Neural crest cell (in vitro differentiated cells): ENCODE measurements at regions not wholly inside any gene's neighbourhood (a gene's known extent, or its start where the extent isn't known, plus 50 kb on each side); places are given as distances from the start of the nearest gene placed in this dataset.
"Not testable (repeated sequence)": the region's sequence is repeated elsewhere in the genome, so short reads cannot be mapped to it uniquely, and the experiment has no call there.

Source experiments
- DNase-seq: peaks from one replicate; pipeline ENCODE4 v3.0.0; 2021; ENCODE audit warnings: low read depth, mixed read lengths, low spot score
- H3K27ac Mint-ChIP-seq: one replicate; pipeline ENCODE4 v1.8.0; 2021; ENCODE audit warnings: mild to moderate bottlenecking, mixed read lengths; ENCODE audit not compliant: unreplicated experiment
- H3K27me3 Mint-ChIP-seq: 2 replicates; pipeline ENCODE4 v1.8.0; 2021; ENCODE audit warnings: low read depth, mild to moderate bottlenecking, mixed read lengths
- H3K36me3 Mint-ChIP-seq: 2 replicates; pipeline ENCODE4 v1.8.0; 2021; ENCODE audit warnings: low read depth, mild to moderate bottlenecking, mixed read lengths
- H3K4me1 Mint-ChIP-seq: 2 replicates; pipeline ENCODE4 v1.8.0; 2021; ENCODE audit warnings: mixed read lengths
- H3K4me3 Mint-ChIP-seq: one replicate; pipeline ENCODE4 v1.8.0; 2021; ENCODE audit warnings: mild to moderate bottlenecking, mixed read lengths
- H3K9me3 Mint-ChIP-seq: 2 replicates; pipeline ENCODE4 v1.8.0; 2021; ENCODE audit warnings: mixed read lengths
- CTCF ChIP-seq: fragments of 200-600 bp; sonication (generic); conservative IDR thresholded peaks from 2 replicates; pipeline ENCODE4 v1.5.0; 2021; ENCODE audit warnings: antibody characterized with exemption, mild to moderate bottlenecking

GRCh38 chr10:84596585-84596984 lies 268.2 kb downstream of the CCSER2 start:
- no peak overlapping the region for H3K4me3 Mint-ChIP-seq

GRCh38 chr10:84599254-84599653 lies 270.9 kb downstream of the CCSER2 start:
- DNase-seq, result no peak
- H3K36me3 Mint-ChIP-seq, result no peaks in the 10 kb centered on the region

More at GRCh38 chr10:84596585-84596984, 268.2 kb downstream of the CCSER2 start:
- Mint-ChIP-seq H3K27me3 (peaks cover 19% of the 10 kb centered on the region), H3K9me3 (peaks cover 6% of the 10 kb centered on the region), H3K27ac (no peak overlapping the region), H3K36me3 (no peaks in the 10 kb centered on the region), H3K4me1 (peaks cover 4% of the 10 kb centered on the region)
- DNase-seq, result no peak
- TF ChIP-seq CTCF, result no peak

GRCh38 chr10:84600947-84601346 lies 272.6 kb downstream of the CCSER2 start:
- no peak overlapping the region for H3K27ac Mint-ChIP-seq
- H3K9me3 Mint-ChIP-seq, result peaks cover 6% of the 10 kb centered on the region
- peaks cover 24% of the 10 kb centered on the region for H3K27me3 Mint-ChIP-seq
- DNase-seq, result no peak
- H3K36me3 Mint-ChIP-seq, result no peaks in the 10 kb centered on the region
- H3K4me3 Mint-ChIP-seq, result no peak overlapping the region
- no peak for TF ChIP-seq CTCF
- no peaks in the 10 kb centered on the region for H3K4me1 Mint-ChIP-seq

More at GRCh38 chr10:84599254-84599653, 270.9 kb downstream of the CCSER2 start:
- TF ChIP-seq CTCF, result no peak
- H3K4me1 Mint-ChIP-seq, result no peaks in the 10 kb centered on the region
- H3K27me3 Mint-ChIP-seq, result peaks cover 19% of the 10 kb centered on the region
- no peak overlapping the region for H3K4me3 Mint-ChIP-seq
- H3K27ac Mint-ChIP-seq, result no peak overlapping the region
- H3K9me3 Mint-ChIP-seq, result peaks cover 6% of the 10 kb centered on the region

- not testable (repeated sequence) for H3K4me1 Mint-ChIP-seq, H3K36me3 Mint-ChIP-seq, DNase-seq, H3K9me3 Mint-ChIP-seq, H3K27ac Mint-ChIP-seq, H3K4me3 Mint-ChIP-seq
- H3K27me3 Mint-ChIP-seq, result peaks cover 34% of the 10 kb centered on the region
These were observed 274.2 kb downstream of the CCSER2 start for GRCh38 chr10:84602543-84602942.

GRCh38 chr10:84603971-84604370 lies 275.6 kb downstream of the CCSER2 start:
- no peak overlapping the region for H3K4me3 Mint-ChIP-seq
- H3K4me1 Mint-ChIP-seq, result no peaks in the 10 kb centered on the region
- no peak for TF ChIP-seq CTCF
- H3K27ac Mint-ChIP-seq, result no peak overlapping the region
- peaks cover 37% of the 10 kb centered on the region for H3K27me3 Mint-ChIP-seq
- H3K9me3 Mint-ChIP-seq, result no peaks in the 10 kb centered on the region
- no peak for DNase-seq
- no peaks in the 10 kb centered on the region for H3K36me3 Mint-ChIP-seq

GRCh38 chr10:84605802-84606201 lies 277.4 kb downstream of the CCSER2 start:
- Mint-ChIP-seq H3K4me1 (no peaks in the 10 kb centered on the region), H3K27ac (no peak overlapping the region), H3K9me3 (no peaks in the 10 kb centered on the region), H3K36me3 (no peaks in the 10 kb centered on the region), H3K4me3 (no peak overlapping the region), H3K27me3 (peaks cover 36% of the 10 kb centered on the region)
- DNase-seq, result no peak
- no peak for TF ChIP-seq CTCF
